ENCODE measurements at regions not wholly inside any gene's neighbourhood (a gene's known extent, or its start where the extent isn't known, plus 50 kb on each side); places are given as distances from the start of the nearest gene placed in this dataset.

DNA sequence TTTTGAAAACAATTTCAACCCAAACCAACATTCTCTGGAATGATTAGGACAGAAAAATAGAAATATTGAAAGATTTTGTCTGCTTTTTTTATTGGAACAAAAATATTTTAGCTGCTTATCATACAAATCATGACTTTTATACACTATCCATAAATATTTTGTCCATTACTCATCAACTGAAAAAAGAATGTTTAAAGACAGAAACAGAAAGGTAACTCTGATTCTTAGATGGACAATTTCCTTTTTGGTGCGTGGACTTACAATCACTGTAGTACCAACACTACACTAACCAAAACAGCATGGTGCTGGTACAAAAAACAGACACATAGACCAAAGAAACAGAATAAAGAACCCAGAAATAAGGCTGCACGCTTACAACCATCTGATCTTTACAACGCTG lies 582.8 kb upstream of the CCDC54 start:
- no peak overlapping the region for H3K4me3 ChIP-seq
- H3K27ac ChIP-seq, result no peak overlapping the region

DNA sequence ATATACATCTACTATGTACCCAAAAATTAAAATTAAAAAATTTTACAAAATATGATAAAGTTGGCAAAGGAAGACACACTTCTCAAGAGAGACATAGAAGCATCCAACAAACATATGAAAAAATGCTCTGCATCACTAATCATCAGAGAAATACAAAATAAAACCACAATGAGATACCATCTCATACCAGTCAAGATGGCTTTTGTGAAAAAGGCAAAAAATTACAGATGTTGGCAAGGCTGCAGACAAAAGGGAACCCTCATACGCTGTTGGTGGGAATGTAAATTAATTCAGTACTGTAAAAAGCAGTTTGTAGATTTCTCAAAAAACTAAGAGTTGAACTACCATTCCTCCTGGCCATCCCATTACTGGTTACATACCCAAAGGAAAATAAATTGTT lies 581.7 kb upstream of the CCDC54 start:
- Histone ChIP-seq H3K4me3 (no peak overlapping the region), H3K27ac (no peak overlapping the region)

DNA sequence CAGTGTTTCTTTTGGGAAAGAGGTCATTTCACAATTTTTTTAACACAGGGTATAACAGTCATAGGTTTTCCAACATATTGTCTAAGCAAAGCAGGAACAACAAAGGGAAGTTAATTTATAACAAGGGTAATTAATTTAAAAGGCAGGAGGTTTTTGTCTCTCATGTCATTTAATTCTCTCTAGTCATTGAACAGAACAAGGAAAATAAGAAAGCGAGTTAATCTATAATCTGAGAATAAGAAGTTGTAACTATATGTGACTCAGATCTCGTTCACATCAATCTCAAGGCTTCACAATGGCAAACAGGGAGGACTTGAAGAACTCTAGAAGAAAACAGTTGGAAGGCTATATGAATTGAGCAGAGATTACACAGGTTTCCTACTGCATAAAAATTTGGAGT lies 579.8 kb upstream of the CCDC54 start:
- Histone ChIP-seq H3K4me3 (no peak overlapping the region), H3K27ac (no peak overlapping the region)

DNA sequence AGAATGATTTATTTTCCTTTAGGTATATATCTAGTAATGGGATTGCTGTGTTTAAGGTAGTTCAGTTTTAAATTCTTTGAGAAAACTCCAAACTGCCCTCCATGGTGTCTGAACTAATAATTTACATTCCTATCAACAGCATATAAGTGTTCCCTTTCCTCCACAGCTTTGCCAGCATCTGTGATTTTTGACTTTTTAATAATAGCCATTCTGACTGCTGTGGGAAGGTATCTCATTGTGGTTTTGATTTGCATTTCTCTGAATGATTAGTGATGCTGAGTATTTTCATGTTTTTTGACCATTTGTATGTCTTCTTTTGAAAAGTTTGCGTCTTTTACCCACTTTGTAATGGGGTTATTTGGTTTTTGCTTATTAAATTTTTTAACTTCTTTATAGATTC lies 571.6 kb upstream of the CCDC54 start:
- H3K27ac ChIP-seq, result no peak overlapping the region

DNA sequence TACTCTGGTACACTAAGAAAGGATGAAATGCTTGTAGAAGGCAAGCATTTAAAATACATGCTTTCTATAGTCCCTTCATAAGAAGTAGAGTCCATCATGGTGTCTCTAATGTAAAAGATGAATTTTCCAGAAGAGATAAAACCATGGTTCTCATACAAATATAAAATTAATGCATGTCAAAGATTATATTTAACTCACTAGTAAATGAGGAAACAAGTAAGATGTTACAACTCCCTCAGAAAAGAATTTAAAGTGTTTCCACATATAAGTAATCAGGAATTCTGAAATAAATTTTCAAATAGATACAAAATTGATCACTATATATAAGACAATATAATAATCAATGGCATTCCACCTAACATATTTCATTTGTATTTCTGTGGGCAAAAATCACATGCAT lies 570.3 kb upstream of the CCDC54 start:
- Histone ChIP-seq H3K27ac (no peak overlapping the region), H3K4me3 (no peak overlapping the region)

More for the DNA sequence above, 571.6 kb upstream of the CCDC54 start:
- no peak overlapping the region for H3K4me3 ChIP-seq

DNA sequence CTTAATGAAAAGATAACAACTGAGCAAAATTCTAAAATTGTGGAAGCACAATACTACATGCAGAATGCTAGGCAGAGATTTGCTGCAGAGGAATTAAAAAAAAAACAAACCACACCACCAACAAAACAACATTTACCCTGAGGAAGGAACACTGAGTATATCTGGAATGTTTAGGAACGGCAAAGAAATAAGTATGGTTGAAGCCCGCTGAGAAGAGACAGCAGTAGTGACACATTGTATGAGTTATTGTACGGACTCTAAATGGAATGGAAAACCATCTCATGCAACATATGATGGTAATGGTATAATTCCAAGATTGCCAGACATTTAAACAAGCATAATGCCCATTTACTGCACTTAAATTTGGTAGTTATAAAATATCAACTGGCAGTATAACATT lies 568.2 kb upstream of the CCDC54 start:
- H3K27ac ChIP-seq, result no peak overlapping the region
- no peak overlapping the region for H3K4me3 ChIP-seq

DNA sequence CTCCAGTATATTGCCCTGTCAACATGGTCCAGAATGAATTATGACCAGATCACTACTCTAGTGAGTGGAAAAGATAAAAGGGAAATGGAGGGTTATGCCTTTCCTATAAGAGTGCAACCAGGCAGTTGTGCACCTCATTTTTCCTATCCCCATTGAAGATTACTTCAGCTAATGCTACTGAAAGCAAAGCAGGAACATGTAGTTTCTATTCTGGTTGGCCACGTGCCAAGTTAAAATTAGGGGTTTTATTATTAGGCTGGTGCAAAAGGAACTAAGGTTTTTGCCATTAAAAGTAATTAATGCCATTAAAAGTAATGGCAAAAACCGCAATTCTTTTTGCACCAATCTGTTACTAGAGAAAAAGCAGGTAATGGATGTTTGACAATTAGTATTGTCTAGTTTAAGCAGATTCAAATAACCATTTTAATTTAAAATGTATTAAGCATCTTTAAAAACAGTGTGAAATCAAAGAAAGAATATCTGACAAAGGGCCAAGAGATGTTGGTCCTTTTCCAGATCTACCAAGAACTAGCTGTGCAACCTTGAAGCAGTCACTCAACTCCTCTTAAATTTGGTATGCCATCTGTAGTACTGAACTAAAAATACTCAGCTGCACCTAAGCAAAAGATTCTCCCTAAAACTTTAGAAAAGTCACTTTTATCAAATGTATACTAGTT lies 567.5 kb upstream of the CCDC54 start:
- H3K27ac ChIP-seq, result no peak overlapping the region
- H3K4me3 ChIP-seq, result no peak overlapping the region

DNA sequence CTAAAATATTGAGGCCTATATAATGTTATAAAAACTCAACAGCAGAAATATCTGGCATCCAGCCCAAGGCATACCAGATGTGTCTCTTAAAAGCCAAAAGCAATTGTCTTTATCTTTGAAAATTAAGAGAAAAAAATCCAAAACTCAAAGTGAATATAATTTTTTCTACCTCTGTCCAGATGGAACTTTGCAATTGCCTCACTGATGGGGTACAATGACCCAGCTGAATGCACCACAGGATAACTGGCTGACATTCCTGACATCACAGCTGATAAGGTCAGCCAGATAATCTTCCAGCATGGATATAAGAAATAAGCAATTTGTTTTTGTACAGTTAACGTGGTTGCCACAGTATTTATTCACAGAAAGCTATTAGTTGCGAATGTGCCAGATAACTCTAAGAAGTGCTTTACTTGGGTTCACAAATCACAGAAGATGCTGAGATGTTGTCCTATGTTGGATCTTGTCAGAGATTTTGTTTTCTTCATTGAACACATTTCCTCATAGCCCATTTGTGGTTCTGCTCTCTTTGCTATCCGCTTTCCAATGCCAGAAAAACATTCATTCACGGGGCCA lies 566.9 kb upstream of the CCDC54 start:
- Histone ChIP-seq H3K27ac (no peak overlapping the region), H3K4me3 (no peak overlapping the region)

DNA sequence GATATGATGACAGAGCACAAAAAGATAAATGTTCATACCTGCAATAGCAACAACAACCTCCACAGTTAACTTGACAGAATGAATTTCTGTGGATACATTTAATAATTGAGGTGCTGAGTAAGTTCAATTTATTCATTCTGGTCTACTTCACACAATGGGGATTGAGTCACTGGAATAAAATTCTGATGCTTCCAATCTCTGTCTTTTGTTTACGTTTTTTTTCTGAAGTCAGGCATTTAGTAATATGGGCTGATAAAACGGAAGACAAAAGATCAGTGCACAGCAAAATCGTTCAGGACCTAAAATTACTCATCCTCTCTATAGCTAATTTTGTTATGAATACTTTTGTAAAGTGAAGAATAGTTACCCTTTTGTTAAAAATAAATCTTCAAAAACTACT lies 565.9 kb upstream of the CCDC54 start:
- Histone ChIP-seq H3K4me3 (no peak overlapping the region), H3K27ac (no peak overlapping the region)

DNA sequence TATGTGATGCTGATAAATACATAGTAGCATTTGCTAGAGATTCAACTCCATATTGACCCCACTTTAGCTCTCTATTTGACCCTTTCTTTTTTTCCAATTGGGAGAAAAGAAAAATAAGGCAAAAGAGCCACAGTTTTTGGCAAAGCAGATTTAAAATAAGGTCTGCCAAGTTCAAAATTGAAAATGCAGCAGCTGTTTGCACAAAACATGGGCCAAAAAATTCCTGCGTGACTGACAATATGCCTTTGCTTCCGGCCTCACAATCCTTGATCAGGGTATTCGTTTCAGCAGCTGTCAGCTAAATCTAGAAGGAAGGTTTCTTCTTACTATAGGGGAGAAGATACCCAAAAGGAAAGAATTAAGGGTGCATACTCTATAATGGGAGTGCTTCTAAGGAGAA lies 563.5 kb upstream of the CCDC54 start:
- Histone ChIP-seq H3K27ac (no peak overlapping the region), H3K4me3 (no peak overlapping the region)

DNA sequence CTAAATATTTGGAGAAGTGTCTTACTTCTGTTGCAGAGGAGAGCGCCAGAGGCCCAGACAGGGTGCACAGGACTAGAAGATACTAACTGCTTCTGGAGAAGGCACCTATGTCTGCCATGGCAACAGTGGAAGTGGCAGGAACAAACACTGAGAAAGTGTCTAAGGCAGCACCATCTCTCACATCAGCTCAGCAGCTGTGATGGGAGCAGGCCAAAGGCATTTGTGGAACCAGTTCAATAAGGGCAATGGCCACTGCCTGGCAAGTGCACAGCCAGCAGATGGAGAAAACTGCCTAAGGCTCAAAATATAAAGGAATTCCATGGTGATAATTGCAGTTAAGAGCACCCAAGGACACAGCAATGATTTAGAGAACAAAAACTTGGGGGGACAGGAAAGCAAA lies 563.0 kb upstream of the CCDC54 start:
- Histone ChIP-seq H3K27ac (no peak overlapping the region), H3K4me3 (no peak overlapping the region)

DNA sequence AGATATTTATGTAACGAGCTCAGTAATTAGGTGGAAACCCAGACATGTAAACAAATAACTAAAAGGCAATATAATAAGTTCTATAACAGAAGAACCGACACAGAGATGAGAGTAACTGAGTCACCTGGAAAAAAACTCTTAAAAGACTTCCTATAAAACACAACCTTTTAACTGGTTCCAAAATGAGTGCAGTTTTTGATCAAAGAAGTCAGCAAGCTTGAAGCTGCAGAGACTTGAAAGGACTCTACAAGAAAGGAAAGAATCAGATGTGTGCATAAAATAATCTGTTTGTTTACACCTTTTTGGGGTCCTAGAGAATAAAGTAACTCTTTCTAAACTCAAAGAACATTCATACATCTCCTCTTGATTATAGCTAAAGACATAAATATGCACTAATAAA lies 560.4 kb upstream of the CCDC54 start:
- Histone ChIP-seq H3K4me3 (no peak overlapping the region), H3K27ac (no peak overlapping the region)

DNA sequence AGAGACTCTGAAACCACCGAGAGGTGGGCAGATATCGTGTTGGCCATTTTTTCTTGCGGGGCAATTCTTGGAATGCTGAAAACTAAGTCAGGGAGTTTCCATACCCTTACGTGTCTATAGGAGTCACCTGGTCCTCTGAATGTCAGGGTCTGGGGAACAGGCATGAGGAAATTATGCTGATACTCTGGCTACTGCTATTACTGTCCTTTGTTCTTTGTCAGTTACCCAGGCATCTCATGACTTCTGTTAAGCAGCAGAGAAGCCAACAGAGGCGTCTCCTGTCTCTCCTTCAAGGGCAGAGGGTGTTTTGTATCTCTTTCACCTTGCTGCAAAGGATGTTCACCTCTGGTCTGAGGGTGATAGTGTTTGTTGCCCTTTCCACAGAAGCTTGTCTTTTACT lies 559.5 kb upstream of the CCDC54 start:
- H3K4me3 ChIP-seq, result no peak overlapping the region
- H3K27ac ChIP-seq, result no peak overlapping the region

DNA sequence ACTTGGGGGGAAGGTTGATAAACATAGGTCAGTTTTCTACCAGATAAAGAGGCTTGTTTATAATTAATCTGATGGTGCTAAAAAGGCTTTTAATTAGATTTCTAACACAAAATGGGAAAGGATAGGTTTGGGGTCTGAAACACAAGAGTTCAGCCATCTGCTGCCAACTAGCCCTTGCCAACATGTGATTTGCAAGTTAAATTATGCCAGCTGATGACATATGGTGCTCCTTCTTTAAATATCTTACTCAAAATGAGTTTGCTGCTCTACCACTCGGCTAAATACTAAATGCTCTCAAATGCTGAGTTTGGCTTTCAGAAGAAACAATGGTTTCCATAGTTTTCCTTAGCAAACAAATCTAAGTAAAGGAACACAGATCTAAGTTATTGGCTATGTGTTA lies 557.8 kb upstream of the CCDC54 start:
- Histone ChIP-seq H3K4me3 (no peak overlapping the region), H3K27ac (no peak overlapping the region)

DNA sequence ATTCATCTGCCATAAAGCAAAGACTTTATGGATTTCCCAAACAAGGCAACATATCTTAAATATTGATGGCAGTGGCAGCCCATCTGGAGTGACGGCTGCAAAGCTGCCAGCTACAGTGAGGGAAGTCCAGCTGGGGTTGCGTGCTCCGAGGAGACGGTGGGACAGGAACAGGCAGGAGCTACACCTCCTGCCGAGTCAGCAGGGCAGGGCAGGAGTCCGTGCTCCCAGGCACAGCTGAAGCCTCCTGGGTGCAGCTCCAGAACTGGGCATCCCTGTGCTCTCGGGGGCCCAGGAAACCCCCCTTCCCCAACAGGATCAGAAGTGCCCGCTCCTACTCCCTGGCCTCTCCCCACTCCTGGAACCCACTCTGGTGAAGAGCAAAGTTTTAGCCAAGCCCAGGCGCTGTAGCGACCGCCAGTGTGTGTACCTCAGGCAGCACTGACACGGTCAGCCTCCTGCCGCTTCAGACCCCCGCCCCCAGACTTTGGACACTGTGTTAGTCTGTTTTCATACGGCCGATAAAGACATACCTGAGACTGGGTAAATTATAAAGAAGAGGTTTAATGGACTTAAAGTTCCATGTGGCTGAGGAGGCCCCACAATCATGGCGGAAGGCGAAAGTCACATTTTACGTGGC lies 556.4 kb upstream of the CCDC54 start:
- H3K27ac ChIP-seq, result no peak overlapping the region
- no peak overlapping the region for H3K4me3 ChIP-seq

DNA sequence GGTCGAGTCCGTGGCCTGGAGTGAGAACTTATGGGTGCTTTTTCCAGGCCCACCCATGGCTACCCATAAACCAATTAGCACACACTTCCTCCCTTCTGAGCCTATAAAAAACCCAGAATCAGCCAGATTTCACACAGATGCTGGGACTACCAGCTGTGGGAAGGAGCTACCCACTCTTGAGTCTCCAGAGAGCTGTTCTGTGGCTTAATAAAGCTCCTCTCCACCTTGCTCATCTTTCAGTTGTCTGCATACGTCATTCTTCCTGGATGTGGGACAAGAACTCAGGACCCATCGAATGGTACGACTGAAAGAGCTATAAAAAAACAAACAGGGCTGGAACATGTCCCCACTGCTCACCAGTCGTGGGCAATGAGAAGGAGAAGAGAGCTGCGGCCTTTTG lies 555.4 kb upstream of the CCDC54 start:
- H3K4me3 ChIP-seq, result no peak overlapping the region
- H3K27ac ChIP-seq, result no peak overlapping the region

DNA sequence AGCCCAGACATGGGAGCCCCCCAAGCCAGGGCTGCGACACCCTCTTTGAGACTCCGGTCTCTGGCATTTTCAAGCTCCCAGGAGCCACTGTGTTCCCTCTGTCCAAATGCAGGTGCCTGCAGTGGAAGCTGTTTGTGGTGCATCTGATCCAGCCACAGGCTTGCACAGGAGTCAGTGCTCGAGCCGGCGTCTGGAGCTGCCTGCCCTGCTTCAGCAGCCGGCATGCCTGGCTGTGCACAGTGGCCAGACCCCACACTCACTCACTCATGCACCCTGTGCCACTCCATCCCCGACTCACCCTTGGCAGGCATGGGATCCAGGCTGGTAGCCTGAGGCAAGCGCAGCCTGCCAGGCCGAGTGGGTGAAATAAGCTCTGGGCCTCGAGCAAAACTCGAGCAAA lies 555.0 kb upstream of the CCDC54 start:
- no peak overlapping the region for H3K27ac ChIP-seq
- no peak overlapping the region for H3K4me3 ChIP-seq

DNA sequence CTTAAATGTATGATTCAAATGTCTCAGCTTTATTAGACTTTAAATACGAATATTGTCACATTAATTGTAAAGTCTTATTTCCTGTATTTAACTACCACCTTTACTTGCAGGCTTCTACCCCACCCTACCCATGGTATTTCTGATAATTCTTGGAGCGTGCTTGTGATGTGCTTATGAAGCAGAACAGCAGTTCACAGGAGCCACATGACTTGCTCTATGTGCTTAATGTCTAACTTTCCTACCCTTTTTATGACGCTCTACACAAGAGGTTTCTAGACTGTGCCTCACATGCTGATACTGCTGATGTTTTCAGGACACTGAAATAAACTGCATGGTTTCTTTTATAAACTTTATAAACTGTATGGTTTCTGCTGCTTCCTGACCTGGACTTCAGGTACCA lies 553.5 kb upstream of the CCDC54 start:
- Histone ChIP-seq H3K27ac (no peak overlapping the region), H3K4me3 (no peak overlapping the region)

DNA sequence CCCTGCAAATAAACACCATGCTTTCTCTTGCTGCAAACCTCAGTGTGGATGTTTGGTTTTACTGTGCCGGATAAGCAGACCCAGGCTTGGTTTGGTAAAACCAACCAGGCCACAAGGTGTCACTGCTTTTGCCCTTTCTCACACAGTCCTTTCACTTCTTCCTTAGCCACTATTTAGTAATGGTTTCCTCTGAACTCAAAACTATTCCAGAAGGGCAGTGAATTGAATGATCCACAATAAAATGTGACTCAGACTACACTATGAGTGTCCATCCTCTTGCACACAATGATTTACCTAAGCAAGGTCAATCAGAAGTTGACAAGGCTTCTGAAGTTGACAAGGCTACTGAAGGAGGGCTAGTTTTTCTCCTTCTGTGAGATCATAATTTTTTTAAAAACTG lies 552.4 kb upstream of the CCDC54 start:
- H3K4me3 ChIP-seq, result no peak overlapping the region
- H3K27ac ChIP-seq, result no peak overlapping the region

DNA sequence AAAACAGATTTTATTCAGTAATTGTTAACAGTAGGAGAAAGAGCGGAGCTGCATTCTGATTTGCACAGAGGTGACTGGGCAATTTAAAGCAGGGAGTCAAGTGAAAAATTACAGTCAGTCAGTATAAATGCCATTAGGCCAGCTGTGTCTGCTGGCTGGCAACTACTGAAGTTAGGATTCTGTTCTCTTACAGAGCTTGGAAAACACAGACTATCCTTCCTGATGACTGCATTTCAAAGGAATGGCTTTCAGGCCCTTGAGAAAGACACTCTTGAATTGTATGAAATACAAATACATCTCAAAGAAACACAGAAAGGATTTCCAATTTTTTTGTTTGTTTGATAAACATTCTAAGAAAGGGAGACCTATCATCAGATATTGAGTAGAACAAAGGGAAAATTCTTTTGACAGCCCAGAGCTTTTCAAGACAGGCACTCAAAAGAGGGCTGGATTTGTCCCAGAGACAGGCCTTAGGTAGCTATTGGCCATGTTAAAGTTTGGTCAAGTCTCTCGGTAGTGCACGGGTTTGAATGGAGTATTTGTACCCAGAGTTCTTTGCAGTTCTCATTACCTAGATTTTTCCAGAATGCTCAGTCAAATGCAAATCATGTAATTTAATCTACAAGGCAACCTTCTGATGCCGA lies 551.2 kb upstream of the CCDC54 start:
- H3K4me3 ChIP-seq, result no peak overlapping the region
- no peak overlapping the region for H3K27ac ChIP-seq

DNA sequence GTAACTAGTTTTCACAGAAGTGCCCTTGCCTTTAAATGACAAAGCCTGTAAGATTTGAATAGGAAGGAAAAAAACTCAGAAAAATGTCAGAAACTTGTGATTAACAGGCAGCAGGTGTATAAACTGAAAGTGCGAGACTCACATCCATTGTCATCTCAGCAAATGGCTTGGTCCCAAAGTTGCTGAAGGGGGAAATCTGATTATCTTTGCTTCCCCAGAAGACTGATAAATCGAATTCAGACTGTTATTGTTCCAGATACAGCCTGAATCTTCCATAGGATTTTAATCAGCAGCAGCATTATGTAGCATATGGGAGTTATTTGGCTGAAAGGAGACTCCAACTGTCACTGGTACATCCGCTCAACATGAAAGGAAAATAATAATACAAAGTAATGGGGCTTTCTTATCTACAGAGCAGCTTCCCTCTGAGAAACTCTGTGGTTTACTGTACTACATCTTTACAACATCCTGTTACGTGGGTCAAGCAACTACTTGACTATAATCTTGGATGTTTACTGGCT lies 550.4 kb upstream of the CCDC54 start:
- Histone ChIP-seq H3K27ac (no peak overlapping the region), H3K4me3 (no peak overlapping the region)
